Fibroblast of lung (primary cell): ENCODE measurements at regions not wholly inside any gene's neighbourhood (a gene's known extent, or its start where the extent isn't known, plus 50 kb on each side); places are given as distances from the start of the nearest gene placed in this dataset.

Source experiments
- EZH2 ChIP-seq: IDR thresholded peaks from 2 replicates; pipeline ENCODE4 v1.5.1; 2012; ENCODE audit warnings: low read length, control low read depth, mild to moderate bottlenecking; ENCODE audit errors: missing control alignments
- TF ChIP-seq, protein P1 (sequence below), 2 donors: IDR thresholded peaks in 1 of 2; conservative IDR thresholded peaks in 1 of 2; 1 replicate in 1 of 2; 2 replicates in 1 of 2; pipeline ENCODE4 v1.5.1; 2011 to 2012; ENCODE audit warnings: low read length in 2 of 2, control low read depth in 1 of 2, inconsistent platforms in 1 of 2, low read depth in 1 of 2, mild to moderate bottlenecking in 1 of 2

GRCh38 chr15:39429898-39430357, 151.0 kb upstream of the THBS1 start:
- TF ChIP-seq, protein P1, sequence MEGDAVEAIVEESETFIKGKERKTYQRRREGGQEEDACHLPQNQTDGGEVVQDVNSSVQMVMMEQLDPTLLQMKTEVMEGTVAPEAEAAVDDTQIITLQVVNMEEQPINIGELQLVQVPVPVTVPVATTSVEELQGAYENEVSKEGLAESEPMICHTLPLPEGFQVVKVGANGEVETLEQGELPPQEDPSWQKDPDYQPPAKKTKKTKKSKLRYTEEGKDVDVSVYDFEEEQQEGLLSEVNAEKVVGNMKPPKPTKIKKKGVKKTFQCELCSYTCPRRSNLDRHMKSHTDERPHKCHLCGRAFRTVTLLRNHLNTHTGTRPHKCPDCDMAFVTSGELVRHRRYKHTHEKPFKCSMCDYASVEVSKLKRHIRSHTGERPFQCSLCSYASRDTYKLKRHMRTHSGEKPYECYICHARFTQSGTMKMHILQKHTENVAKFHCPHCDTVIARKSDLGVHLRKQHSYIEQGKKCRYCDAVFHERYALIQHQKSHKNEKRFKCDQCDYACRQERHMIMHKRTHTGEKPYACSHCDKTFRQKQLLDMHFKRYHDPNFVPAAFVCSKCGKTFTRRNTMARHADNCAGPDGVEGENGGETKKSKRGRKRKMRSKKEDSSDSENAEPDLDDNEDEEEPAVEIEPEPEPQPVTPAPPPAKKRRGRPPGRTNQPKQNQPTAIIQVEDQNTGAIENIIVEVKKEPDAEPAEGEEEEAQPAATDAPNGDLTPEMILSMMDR (conservative IDR thresholded peaks at IDR 0.05 in 1 of 2, IDR thresholded peaks at IDR 0.05 in 1 of 2; ENCODE audit: low read depth in 1 of 2, low read length in 2 of 2): no peak
- no peak for TF ChIP-seq EZH2
